GM13976 (cell line): ENCODE measurements at regions not wholly inside any gene's neighbourhood (a gene's known extent, or its start where the extent isn't known, plus 50 kb on each side); places are given as distances from the start of the nearest gene placed in this dataset.
"Not testable (repeated sequence)": the region's sequence is repeated elsewhere in the genome, so short reads cannot be mapped to it uniquely, and the experiment has no call there.

Experiments
- DNase-seq: peaks from one replicate; pipeline ENCODE4 v3.0.0; 2012; ENCODE audit warnings: low spot score
- in situ Hi-C: fragments of 300-500 bp; cut with MboI; formaldehyde crosslinking; loops from one replicate; pipeline ENCODE4 v1.12.0; 2022; ENCODE audit warnings: low sequenced_read_pairs, mixed read lengths, inconsistent platforms; ENCODE audit not compliant: unreplicated experiment
- TF ChIP-seq, protein P1 (sequence below): IDR thresholded peaks from 2 replicates; pipeline ENCODE4 v1.5.1; 2012; ENCODE audit warnings: borderline replicate concordance, mild to moderate bottlenecking; ENCODE audit not compliant: insufficient read depth; ENCODE audit errors: extremely low read depth, missing control alignments, control extremely low read depth

DNA sequence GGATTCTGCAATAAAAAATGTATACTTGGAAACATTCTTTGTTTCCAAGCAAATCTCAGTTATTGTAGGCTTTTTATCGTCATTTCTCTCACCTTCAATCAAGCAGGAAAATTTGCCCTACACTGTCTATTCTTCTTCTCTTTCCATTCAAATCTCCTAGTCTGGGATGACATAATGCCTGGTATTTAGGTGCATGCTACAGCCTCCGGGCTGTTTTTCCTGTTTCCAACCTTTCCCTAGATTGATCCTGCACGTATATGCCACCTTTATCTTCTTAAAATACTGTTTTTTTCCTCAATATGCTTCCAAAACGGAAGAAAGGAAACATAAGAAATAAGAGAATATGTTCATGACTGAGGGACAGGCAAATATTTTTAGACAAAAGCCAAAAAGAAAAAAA lies 249.1 kb upstream of the UBASH3B start:
- TF ChIP-seq, protein P1, sequence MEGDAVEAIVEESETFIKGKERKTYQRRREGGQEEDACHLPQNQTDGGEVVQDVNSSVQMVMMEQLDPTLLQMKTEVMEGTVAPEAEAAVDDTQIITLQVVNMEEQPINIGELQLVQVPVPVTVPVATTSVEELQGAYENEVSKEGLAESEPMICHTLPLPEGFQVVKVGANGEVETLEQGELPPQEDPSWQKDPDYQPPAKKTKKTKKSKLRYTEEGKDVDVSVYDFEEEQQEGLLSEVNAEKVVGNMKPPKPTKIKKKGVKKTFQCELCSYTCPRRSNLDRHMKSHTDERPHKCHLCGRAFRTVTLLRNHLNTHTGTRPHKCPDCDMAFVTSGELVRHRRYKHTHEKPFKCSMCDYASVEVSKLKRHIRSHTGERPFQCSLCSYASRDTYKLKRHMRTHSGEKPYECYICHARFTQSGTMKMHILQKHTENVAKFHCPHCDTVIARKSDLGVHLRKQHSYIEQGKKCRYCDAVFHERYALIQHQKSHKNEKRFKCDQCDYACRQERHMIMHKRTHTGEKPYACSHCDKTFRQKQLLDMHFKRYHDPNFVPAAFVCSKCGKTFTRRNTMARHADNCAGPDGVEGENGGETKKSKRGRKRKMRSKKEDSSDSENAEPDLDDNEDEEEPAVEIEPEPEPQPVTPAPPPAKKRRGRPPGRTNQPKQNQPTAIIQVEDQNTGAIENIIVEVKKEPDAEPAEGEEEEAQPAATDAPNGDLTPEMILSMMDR: no peak
- DNase-seq: no peak
- in situ Hi-C loops: no loop called here

DNA sequence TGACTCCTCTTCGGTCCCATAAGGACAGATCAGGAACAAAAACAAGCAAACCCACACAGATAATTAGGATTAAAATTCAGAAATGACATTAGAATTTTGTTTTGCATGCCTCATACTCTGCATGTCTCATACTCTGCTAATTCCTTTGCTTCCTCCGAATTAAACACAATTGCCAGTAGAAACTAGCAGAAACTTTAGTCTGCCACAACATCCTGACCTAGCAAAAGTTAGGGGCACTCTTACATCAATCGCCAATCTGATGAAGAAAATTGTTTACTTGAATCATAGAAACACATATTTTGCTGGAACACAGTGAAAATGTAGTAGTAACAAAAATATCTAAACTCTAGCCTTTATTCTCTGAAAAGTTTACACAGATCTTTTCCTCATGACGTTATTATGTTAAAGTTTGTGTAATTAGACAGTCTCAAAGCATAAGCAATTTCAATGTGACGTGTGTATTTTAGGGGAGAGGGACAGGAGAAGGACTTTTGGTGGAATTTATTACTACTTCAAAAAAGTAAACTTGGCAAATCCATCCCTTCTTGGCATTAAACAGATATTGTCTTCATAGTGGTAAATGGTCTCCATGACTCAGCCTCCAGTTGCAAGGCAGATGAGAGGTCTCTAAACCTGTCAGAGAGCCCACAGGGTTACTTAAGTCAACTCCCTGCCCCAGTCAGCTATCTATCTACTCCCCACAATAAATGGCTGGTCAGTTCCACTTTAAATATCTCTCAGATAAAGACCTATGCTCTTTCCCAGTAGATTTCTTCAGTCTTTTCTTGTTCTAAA lies 249.8 kb upstream of the UBASH3B start:
- in situ Hi-C loops: no loop called here
- TF ChIP-seq, protein P1: no peak
- DNase-seq: no peak

DNA sequence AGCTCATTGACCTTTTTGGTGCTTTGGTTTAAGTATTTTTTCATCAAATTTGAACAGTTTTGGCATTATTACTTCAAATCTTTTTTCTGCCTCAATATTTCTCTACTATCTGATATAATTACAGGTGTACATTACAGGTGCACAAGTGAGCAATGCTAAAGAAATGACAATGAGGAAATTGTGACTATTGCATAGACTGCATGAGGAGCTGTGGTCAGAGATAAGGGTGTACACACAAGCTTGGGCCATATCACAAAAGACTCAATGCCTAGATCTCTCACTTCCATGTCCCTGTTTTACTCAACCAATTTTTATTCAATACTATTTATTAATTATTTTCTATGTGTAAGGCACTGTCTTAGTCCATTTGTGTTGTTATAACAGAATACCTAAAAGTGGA lies 251.0 kb upstream of the UBASH3B start:
- TF ChIP-seq, protein P1: no peak
- DNase-seq: no peak
- in situ Hi-C loops: no loop called here

DNA sequence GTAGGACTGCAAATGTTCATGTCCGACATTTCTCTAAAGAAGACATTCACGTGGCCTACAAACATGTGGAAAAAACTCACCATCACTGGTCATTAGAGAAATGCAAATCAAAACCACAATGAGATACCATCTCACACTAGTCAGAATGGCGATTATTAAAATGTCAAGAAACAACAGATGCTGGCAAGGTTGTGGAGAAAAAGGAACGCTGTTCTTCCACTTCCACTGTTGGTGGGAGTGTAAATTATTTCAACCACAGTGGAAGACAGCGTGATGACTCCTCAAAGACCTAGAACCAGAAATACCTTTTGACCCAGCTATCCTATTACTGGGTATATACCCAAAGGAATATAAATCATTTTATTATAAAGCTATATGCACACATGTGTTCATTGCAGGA lies 253.9 kb upstream of the UBASH3B start:
- in situ Hi-C loops, DNase-seq: not testable (repeated sequence)

DNA sequence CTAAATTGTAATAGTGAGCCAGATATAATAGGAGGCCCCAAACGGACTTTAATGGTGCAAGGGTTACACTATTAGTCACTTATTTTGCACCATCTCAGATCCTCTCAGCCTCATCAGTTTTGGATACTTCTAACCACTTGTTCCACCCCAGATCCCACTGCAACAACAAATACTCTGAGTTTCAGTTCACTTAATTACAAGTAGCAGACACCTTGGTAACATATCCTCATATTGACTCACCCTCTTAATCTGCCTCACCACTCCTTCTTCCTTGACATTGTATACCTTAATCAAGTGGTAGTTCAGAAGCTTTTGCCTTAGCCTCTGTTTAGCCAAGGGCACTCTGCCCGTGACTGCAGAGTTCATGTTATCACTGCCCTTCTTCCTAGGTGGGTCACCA lies 256.1 kb upstream of the UBASH3B start:
- in situ Hi-C loops: no loop called here
- DNase-seq: no peak
- TF ChIP-seq, protein P1: no peak

DNA sequence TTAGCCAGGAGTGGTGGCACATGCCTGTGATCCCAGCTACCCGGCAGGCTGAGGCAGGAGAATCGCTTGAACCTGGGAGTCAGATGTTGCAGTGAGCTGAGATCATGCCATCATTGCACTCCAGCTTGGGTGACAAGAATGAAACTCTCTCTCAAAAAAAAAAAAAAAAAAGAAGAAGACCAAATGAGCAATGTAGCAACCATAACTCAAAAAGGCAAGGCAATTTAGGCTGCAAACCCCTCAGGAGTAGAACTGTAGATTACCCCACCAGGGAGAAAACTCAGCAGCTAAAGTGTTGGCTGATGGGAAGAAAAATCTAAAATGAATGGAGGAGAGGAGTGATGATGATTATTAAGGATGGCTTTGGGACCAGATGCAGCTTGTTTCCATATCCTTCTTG lies 256.7 kb upstream of the UBASH3B start:
- in situ Hi-C loops: no loop called here
- TF ChIP-seq, protein P1: no peak
- no peak for DNase-seq

DNA sequence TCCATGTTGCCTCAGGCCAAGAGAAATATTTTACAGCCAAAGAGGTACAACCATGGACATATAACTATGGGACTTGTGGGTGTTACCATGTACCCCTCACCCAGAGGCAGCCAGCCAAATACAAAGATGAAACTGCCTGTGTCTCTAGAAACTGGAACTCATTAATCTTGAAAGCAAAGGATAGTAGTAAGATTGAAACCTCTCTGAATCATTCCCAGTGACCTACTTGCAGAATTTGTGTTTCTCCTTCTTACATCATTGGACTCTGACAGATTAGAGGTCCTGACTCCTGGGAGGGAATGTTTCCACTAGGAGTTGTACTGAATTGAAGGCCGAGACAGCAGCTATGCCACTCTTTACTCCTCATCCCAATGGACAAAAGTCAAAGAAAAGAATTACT lies 257.4 kb upstream of the UBASH3B start:
- no peak for DNase-seq
- TF ChIP-seq, protein P1: no peak
- in situ Hi-C loops: no loop called here
